SK-N-SH treated with all-trans-retinoic acid at 6 μM for 48 hours (cell line): ENCODE measurements at regions not wholly inside any gene's neighbourhood (a gene's known extent, or its start where the extent isn't known, plus 50 kb on each side); places are given as distances from the start of the nearest gene placed in this dataset.
"Not testable (repeated sequence)": the region's sequence is repeated elsewhere in the genome, so short reads cannot be mapped to it uniquely, and the experiment has no call there.

Source experiments
- ATAC-seq: fragments of 200-7000 bp; cut with Tn5 transposase; 3 replicates; pipeline ENCODE4 v1.9.1; 2020; ENCODE audit warnings: mild to moderate bottlenecking, moderate library complexity
- BACH2 ChIP-seq: fragments of 250-450 bp; sonication (Bioruptor Pico); IDR thresholded peaks from 2 replicates; pipeline ENCODE4 v1.9.0; 2021; ENCODE audit warnings: mild to moderate bottlenecking, borderline replicate concordance
- CSDC2 ChIP-seq: fragments of 250-450 bp; sonication (Bioruptor Pico); IDR thresholded peaks from 2 replicates; pipeline ENCODE4 v1.5.0; 2020; ENCODE audit warnings: mild to moderate bottlenecking, moderate library complexity
- ESRRG ChIP-seq: fragments of 250-450 bp; sonication (Bioruptor Pico); IDR thresholded peaks from 2 replicates; pipeline ENCODE4 v1.6.1; 2021; ENCODE audit warnings: mild to moderate bottlenecking
- GLIS3 ChIP-seq: fragments of 250-450 bp; sonication (Bioruptor Pico); IDR thresholded peaks from 2 replicates; pipeline ENCODE4 v1.5.0; 2020; ENCODE audit warnings: mild to moderate bottlenecking, moderate library complexity
- ISL1 ChIP-seq: fragments of 250-450 bp; sonication (Bioruptor Pico); IDR thresholded peaks from 2 replicates; pipeline ENCODE4 v2.1.2; 2022; ENCODE audit warnings: mild to moderate bottlenecking, moderate library complexity
- RARB ChIP-seq: fragments of 250-450 bp; sonication (Bioruptor Pico); IDR thresholded peaks from 2 replicates; pipeline ENCODE4 v1.8.0; 2021; ENCODE audit warnings: mild to moderate bottlenecking, moderate library complexity
- SNAI2 ChIP-seq: fragments of 250-450 bp; sonication (Bioruptor Pico); IDR thresholded peaks from 2 replicates; pipeline ENCODE4 v1.5.0; 2020; ENCODE audit warnings: mild to moderate bottlenecking, moderate library complexity
- TOX ChIP-seq: fragments of 250-450 bp; sonication (Bioruptor Pico); IDR thresholded peaks from 2 replicates; pipeline ENCODE4 v1.8.0; 2021; ENCODE audit warnings: mild to moderate bottlenecking, moderate library complexity, borderline replicate concordance
- ZFP3 ChIP-seq: fragments of 250-450 bp; sonication (Bioruptor Pico); IDR thresholded peaks from 2 replicates; pipeline ENCODE4 v1.5.0; 2020; ENCODE audit warnings: mild to moderate bottlenecking, moderate library complexity
- ZFP30 ChIP-seq: fragments of 450-650 bp; formaldehyde crosslinking; IDR thresholded peaks from 2 replicates; pipeline ENCODE4 v1.5.0; 2022; ENCODE audit warnings: mild to moderate bottlenecking, moderate library complexity
- ZNF565 ChIP-seq: fragments of 450-650 bp; formaldehyde crosslinking; conservative IDR thresholded peaks from 2 replicates; pipeline ENCODE4 v1.5.0; 2020; ENCODE audit warnings: low read depth, mild to moderate bottlenecking, moderate library complexity
- ZNF70 ChIP-seq: fragments of 450-650 bp; formaldehyde crosslinking; IDR thresholded peaks from 2 replicates; pipeline ENCODE4 v1.5.0; 2020; ENCODE audit warnings: mild to moderate bottlenecking, moderate library complexity
- ZNF8 ChIP-seq: fragments of 450-650 bp; formaldehyde crosslinking; IDR thresholded peaks from 2 replicates; pipeline ENCODE4 v1.5.0; 2020; ENCODE audit warnings: mild to moderate bottlenecking, moderate library complexity
- TF ChIP-seq, protein P1 (sequence below): fragments of 250-450 bp; sonication (Bioruptor Pico); IDR thresholded peaks from 2 replicates; pipeline ENCODE4 v1.8.0; 2020; ENCODE audit warnings: mild to moderate bottlenecking, moderate library complexity, borderline replicate concordance
- TF ChIP-seq, protein P2 (sequence below): fragments of 250-450 bp; sonication (Bioruptor Pico); IDR thresholded peaks from 2 replicates; pipeline ENCODE4 v1.5.0; 2020; ENCODE audit warnings: mild to moderate bottlenecking, moderate library complexity
- TF ChIP-seq, protein P3 (sequence below): fragments of 250-450 bp; sonication (Bioruptor Pico); IDR thresholded peaks from 2 replicates; pipeline ENCODE4 v1.8.0; 2021; ENCODE audit warnings: low read depth, mild to moderate bottlenecking, moderate library complexity, borderline replicate concordance
- TF ChIP-seq, protein P4 (sequence below): fragments of 250-450 bp; sonication (Bioruptor Pico); IDR thresholded peaks from 2 replicates; pipeline ENCODE4 v1.5.1; 2021; ENCODE audit warnings: mild to moderate bottlenecking, moderate library complexity

DNA sequence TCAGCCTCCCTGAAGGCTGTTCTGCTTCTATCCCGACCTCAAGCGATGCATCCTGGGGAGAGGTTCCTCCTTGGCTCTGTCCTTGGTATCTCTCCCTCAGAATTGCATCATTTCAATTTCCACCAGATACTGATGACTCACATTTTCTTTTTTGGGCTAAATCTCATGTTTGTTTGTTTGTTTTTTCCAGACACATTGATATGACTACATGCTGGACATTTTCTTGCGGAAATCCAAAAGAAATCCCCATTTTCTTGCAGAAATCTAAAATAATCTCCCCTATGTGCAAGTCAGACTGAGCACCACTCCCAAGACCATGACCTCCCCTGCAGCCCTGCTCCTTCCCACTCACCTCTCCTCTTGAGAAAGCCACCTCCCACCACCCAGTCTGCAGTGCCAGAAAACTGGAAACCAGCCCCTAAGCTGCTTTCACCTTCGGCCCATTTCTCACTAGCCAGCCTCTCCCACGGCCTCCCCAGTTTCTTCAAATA lies 260.2 kb upstream of the PRKCQ start:
- no peak for ATAC-seq
- TF ChIP-seq, protein P1, sequence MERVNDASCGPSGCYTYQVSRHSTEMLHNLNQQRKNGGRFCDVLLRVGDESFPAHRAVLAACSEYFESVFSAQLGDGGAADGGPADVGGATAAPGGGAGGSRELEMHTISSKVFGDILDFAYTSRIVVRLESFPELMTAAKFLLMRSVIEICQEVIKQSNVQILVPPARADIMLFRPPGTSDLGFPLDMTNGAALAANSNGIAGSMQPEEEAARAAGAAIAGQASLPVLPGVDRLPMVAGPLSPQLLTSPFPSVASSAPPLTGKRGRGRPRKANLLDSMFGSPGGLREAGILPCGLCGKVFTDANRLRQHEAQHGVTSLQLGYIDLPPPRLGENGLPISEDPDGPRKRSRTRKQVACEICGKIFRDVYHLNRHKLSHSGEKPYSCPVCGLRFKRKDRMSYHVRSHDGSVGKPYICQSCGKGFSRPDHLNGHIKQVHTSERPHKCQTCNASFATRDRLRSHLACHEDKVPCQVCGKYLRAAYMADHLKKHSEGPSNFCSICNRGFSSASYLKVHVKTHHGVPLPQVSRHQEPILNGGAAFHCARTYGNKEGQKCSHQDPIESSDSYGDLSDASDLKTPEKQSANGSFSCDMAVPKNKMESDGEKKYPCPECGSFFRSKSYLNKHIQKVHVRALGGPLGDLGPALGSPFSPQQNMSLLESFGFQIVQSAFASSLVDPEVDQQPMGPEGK (CRISPR knock-in tag), result no peak
- TF ChIP-seq ZFP3 (CRISPR knock-in tag) (no peak), GLIS3 (CRISPR knock-in tag) (no peak), ZNF565 (CRISPR knock-in tag) (no peak), ESRRG (CRISPR knock-in tag) (no peak), RARB (CRISPR knock-in tag) (no peak), ZNF8 (CRISPR knock-in tag) (no peak), TOX (CRISPR knock-in tag) (no peak), CSDC2 (CRISPR knock-in tag) (no peak), ZNF70 (CRISPR knock-in tag) (no peak)

DNA sequence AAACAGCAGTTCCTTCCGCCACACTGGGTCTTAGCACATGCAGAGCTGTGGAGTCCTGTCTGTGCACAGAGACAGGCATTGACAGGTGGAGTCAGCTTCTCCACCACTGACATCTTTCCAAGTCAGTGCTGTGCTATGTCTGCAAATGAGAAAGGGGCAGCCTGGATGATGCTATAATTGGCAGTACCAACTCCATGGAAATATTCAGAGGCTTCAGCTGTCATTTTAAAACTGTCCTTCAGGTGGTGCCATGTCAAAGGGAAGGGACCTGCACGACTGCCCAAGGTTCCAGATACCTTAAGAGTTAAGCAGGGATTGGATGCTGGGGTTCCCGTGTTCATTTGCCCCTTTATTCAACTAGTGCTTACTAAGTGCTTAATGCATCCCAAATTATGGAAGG lies 258.0 kb upstream of the PRKCQ start:
- TF ChIP-seq SNAI2, result no peak
- TF ChIP-seq RARB (CRISPR knock-in tag), result no peak
- TF ChIP-seq ZNF8 (CRISPR knock-in tag), result no peak
- no peak for TF ChIP-seq ESRRG (CRISPR knock-in tag)
- no peak for TF ChIP-seq ISL1 (CRISPR knock-in tag)
- TF ChIP-seq ZNF70 (CRISPR knock-in tag), result no peak
- TF ChIP-seq, protein P2, sequence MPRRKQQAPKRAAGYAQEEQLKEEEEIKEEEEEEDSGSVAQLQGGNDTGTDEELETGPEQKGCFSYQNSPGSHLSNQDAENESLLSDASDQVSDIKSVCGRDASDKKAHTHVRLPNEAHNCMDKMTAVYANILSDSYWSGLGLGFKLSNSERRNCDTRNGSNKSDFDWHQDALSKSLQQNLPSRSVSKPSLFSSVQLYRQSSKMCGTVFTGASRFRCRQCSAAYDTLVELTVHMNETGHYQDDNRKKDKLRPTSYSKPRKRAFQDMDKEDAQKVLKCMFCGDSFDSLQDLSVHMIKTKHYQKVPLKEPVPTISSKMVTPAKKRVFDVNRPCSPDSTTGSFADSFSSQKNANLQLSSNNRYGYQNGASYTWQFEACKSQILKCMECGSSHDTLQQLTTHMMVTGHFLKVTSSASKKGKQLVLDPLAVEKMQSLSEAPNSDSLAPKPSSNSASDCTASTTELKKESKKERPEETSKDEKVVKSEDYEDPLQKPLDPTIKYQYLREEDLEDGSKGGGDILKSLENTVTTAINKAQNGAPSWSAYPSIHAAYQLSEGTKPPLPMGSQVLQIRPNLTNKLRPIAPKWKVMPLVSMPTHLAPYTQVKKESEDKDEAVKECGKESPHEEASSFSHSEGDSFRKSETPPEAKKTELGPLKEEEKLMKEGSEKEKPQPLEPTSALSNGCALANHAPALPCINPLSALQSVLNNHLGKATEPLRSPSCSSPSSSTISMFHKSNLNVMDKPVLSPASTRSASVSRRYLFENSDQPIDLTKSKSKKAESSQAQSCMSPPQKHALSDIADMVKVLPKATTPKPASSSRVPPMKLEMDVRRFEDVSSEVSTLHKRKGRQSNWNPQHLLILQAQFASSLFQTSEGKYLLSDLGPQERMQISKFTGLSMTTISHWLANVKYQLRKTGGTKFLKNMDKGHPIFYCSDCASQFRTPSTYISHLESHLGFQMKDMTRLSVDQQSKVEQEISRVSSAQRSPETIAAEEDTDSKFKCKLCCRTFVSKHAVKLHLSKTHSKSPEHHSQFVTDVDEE (CRISPR knock-in tag), result no peak
- TF ChIP-seq, protein P3, sequence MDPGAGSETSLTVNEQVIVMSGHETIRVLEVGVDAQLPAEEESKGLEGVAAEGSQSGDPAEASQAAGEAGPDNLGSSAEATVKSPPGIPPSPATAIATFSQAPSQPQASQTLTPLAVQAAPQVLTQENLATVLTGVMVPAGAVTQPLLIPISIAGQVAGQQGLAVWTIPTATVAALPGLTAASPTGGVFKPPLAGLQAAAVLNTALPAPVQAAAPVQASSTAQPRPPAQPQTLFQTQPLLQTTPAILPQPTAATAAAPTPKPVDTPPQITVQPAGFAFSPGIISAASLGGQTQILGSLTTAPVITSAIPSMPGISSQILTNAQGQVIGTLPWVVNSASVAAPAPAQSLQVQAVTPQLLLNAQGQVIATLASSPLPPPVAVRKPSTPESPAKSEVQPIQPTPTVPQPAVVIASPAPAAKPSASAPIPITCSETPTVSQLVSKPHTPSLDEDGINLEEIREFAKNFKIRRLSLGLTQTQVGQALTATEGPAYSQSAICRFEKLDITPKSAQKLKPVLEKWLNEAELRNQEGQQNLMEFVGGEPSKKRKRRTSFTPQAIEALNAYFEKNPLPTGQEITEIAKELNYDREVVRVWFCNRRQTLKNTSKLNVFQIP (CRISPR knock-in tag), result no peak
- no peak for TF ChIP-seq ZFP30 (CRISPR knock-in tag)
- TF ChIP-seq, protein P1 (CRISPR knock-in tag), result no peak
- TF ChIP-seq, protein P4, sequence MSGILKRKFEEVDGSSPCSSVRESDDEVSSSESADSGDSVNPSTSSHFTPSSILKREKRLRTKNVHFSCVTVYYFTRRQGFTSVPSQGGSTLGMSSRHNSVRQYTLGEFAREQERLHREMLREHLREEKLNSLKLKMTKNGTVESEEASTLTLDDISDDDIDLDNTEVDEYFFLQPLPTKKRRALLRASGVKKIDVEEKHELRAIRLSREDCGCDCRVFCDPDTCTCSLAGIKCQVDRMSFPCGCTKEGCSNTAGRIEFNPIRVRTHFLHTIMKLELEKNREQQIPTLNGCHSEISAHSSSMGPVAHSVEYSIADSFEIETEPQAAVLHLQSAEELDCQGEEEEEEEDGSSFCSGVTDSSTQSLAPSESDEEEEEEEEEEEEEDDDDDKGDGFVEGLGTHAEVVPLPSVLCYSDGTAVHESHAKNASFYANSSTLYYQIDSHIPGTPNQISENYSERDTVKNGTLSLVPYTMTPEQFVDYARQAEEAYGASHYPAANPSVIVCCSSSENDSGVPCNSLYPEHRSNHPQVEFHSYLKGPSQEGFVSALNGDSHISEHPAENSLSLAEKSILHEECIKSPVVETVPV, result no peak
- TF ChIP-seq, all 23 proteins: peak for 0

DNA sequence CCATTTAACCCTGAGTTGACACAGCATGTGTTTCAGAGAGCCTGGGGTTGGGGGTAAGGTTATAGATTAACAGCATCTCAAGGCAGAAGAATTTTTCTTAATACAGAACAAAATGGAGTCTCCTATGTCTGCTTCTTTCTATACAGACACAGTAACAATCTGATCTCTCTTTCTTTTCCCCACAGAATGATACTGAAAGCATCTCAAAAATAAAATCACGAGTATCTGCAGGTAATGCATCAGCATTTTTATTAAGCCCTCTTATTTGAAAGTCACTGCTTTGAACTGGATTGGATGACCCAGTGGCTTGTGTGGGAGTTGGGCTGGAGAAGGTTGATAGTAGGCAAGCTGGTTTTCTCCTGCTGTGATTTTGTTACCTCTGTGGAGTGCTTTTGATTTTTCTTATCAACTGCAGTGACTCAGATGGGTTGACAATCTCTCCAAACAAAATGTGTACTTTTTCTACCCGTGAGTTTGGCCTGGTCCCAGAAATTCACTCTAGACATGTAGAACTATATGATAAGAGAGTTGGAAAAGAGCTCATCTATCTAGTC lies 253.5 kb upstream of the PRKCQ start:
- no peak for ATAC-seq
- TF ChIP-seq RARB (CRISPR knock-in tag) (no peak), ISL1 (CRISPR knock-in tag) (no peak), ZNF8 (CRISPR knock-in tag) (no peak), BACH2 (no peak), ESRRG (CRISPR knock-in tag) (no peak)

More for the DNA sequence above, 258.0 kb upstream of the PRKCQ start:
- ATAC-seq, result no peak

DNA sequence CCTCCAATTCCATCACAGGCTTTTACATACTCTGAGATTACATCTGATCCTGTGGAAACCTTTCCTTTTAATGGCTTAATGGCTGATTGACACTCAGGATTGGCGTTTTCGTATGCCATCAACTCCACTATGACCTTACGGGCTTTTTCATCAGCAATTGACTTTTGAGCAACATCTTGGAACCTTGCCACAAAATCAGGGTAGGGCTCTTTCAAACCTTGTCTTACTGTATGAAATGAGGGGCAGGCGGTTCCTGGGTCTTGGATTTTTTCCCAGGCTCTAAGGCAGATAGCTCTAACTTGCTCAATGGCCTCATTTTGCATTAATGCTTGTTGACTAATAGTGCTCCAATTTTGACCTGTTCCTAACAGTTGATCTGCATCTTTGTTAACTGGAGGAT lies 250.9 kb upstream of the PRKCQ start:
- ATAC-seq, result not testable (repeated sequence)

DNA sequence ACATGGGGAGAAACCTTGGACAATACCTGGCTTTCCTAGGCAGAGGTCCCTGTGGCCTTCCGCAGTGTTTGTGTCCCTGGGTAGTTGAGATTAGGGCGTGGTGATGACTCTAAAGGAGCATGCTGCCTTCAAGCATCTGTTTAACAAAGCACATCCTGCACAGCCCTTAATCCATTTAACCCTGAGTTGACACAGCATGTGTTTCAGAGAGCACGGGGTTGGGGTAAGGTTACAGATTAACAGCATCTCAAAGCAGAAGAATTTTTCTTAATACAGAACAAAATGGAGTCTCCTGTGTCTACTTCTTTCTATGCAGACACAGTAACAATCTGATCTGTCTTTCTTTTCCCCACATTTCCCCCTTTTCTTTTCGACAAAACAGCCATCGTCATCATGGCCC lies 244.7 kb upstream of the PRKCQ start:
- not testable (repeated sequence) for ATAC-seq
